GM10266 (cell line): ENCODE measurements at regions not wholly inside any gene's neighbourhood (a gene's known extent, or its start where the extent isn't known, plus 50 kb on each side); places are given as distances from the start of the nearest gene placed in this dataset.

Experiments
- DNase-seq: peaks from one replicate; pipeline ENCODE4 v3.0.0; 2012; ENCODE audit errors: extremely low spot score
- CTCF ChIP-seq: IDR thresholded peaks from 2 replicates; pipeline ENCODE4 v1.5.1; 2012; ENCODE audit warnings: mild to moderate bottlenecking, low read depth; ENCODE audit not compliant: control insufficient read depth, insufficient read depth; ENCODE audit errors: missing control alignments

GRCh38 chr6:126534401-126534800, 194.5 kb downstream of the CENPW start:
- no peak for DNase-seq
- no peak for TF ChIP-seq CTCF

- no peak for TF ChIP-seq CTCF
- DNase-seq: no peak
Observed at GRCh38 chr6:126535138-126535537, 195.2 kb downstream of the CENPW start.

GRCh38 chr6:126535595-126535994, 195.7 kb downstream of the CENPW start:
- DNase-seq: no peak
- TF ChIP-seq CTCF: no peak

- TF ChIP-seq CTCF: no peak
- DNase-seq: no peak
Observed at GRCh38 chr6:126537061-126537816, 197.3 kb downstream of the CENPW start.

GRCh38 chr6:126539022-126539421, 199.1 kb downstream of the CENPW start:
- TF ChIP-seq CTCF: no peak
- no peak for DNase-seq

GRCh38 chr6:126540161-126540560, 200.2 kb downstream of the CENPW start:
- no peak for TF ChIP-seq CTCF
- no peak for DNase-seq

GRCh38 chr6:126541806-126542491, 202.0 kb downstream of the CENPW start:
- TF ChIP-seq CTCF: no peak
- no peak for DNase-seq
